ENCODE measurements at regions not wholly inside any gene's neighbourhood (a gene's known extent, or its start where the extent isn't known, plus 50 kb on each side); places are given as distances from the start of the nearest gene placed in this dataset.

GRCh38 chr16:13586051-13586450 is 333.9 kb upstream of the ERCC4 start:
- CTCF ChIA-PET: no interaction called here
- FAIRE-seq: no peak

More at GRCh38 chr16:13586051-13586450, 333.9 kb upstream of the ERCC4 start:
- TF ChIP-seq SPI1 (IDR thresholded peaks at IDR 0.05; ENCODE audit: borderline replicate concordance, insufficient read depth, low read depth, low read length): no peak
- TF ChIP-seq SREBF2 (IDR thresholded peaks at IDR 0.05; ENCODE audit: low read length): no peak
- TF ChIP-seq, protein P1, sequence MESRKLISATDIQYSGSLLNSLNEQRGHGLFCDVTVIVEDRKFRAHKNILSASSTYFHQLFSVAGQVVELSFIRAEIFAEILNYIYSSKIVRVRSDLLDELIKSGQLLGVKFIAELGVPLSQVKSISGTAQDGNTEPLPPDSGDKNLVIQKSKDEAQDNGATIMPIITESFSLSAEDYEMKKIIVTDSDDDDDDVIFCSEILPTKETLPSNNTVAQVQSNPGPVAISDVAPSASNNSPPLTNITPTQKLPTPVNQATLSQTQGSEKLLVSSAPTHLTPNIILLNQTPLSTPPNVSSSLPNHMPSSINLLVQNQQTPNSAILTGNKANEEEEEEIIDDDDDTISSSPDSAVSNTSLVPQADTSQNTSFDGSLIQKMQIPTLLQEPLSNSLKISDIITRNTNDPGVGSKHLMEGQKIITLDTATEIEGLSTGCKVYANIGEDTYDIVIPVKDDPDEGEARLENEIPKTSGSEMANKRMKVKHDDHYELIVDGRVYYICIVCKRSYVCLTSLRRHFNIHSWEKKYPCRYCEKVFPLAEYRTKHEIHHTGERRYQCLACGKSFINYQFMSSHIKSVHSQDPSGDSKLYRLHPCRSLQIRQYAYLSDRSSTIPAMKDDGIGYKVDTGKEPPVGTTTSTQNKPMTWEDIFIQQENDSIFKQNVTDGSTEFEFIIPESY (IDR thresholded peaks at IDR 0.05): no peak
- no peak for TF ChIP-seq POLR2A (IDR thresholded peaks at IDR 0.05; ENCODE audit: low read depth, low read length)
- TF ChIP-seq EGR1 (IDR thresholded peaks at IDR 0.05; ENCODE audit: borderline replicate concordance in 1 of 2, low read depth in 2 of 2, low read length in 2 of 2): no peak
- TF ChIP-seq IRF3 (IDR thresholded peaks at IDR 0.05): no peak
- no peak for TF ChIP-seq NFXL1 (IDR thresholded peaks at IDR 0.05; ENCODE audit: borderline replicate concordance)
- no peak for TF ChIP-seq ZBED1 (IDR thresholded peaks at IDR 0.05; ENCODE audit: borderline replicate concordance)
- no peak for TF ChIP-seq NRF1 (conservative IDR thresholded peaks at IDR 0.05; ENCODE audit: low read depth, low read length)
- no peak for TF ChIP-seq STAT1 (conservative IDR thresholded peaks at IDR 0.05)
- no peak for TF ChIP-seq JUND (IDR thresholded peaks at IDR 0.05; ENCODE audit: low read depth, low read length)
- TF ChIP-seq IKZF1 (conservative IDR thresholded peaks at IDR 0.05): no peak
- TF ChIP-seq RB1 (IDR thresholded peaks at IDR 0.05; ENCODE audit: borderline replicate concordance): no peak
- no peak overlapping the region for H3K4me3 ChIP-seq
- no peak for ATAC-seq
- H2AFZ ChIP-seq (ENCODE audit: control insufficient read depth, low read depth, low read length): no peak overlapping the region
- no peak overlapping the region for H3K27ac ChIP-seq (ENCODE audit: control insufficient read depth, insufficient read depth)
- RAD21 ChIA-PET (ENCODE audit: unreplicated experiment): no interaction called here
- H4K20me1 ChIP-seq (ENCODE audit: control insufficient read depth, insufficient read depth): no peaks in the 10 kb centered on the region
- POLR2A ChIA-PET: no interaction called here
- no peaks in the 10 kb centered on the region for H3K79me2 ChIP-seq (ENCODE audit: control insufficient read depth, insufficient read depth, low read length)
- BruUV-seq (replicated peaks): no TSS peak
- H3K4me2 ChIP-seq (ENCODE audit: control insufficient read depth, insufficient read depth): no peak overlapping the region
- in situ Hi-C loops (cut with MboI): no loop called here
- DNase-seq (ENCODE audit: low read depth, low spot score): no peak
- 0% methylated on average over 1 of the region's 1 CpG for WGBS (ENCODE audit: insufficient coverage, insufficient replicate concordance, low lambda C conversion rate, missing lambda C conversion rate)
- H3K9ac ChIP-seq (ENCODE audit: control insufficient read depth, insufficient read depth, low read length): no peak overlapping the region
- SMC1A ChIA-PET (ENCODE audit: uncharacterized antibody, unreplicated experiment): interaction anchor here (0.8 to 2.2 kb wide), 5 partner anchors 8 to 181 kb away, joined by 3 to 8 read pairs (median 3); no protein-coding TSS in a partner anchor
- no peaks in the 10 kb centered on the region for H3K27me3 ChIP-seq (replicated peaks in 1 of 2; ENCODE audit: control insufficient read depth in 2 of 2, insufficient read depth in 2 of 2, low read length in 1 of 2)
- intact Hi-C loops (cut with micrococcal nuclease; ENCODE audit: unreplicated experiment): no loop called here
- H3K9me3 ChIP-seq (replicated peaks; ENCODE audit: control insufficient read depth, insufficient read depth, low read length): no peaks in the 10 kb centered on the region
- no peaks in the 10 kb centered on the region for H3K4me1 ChIP-seq (ENCODE audit: control insufficient read depth, insufficient read depth, low read length)
- H3K36me3 ChIP-seq (ENCODE audit: control insufficient read depth in 2 of 2, insufficient read depth in 2 of 2, low read length in 1 of 2): no peaks in the 10 kb centered on the region
